Fibroblast of the aortic adventitia (primary cell): ENCODE measurements at regions not wholly inside any gene's neighbourhood (a gene's known extent, or its start where the extent isn't known, plus 50 kb on each side); places are given as distances from the start of the nearest gene placed in this dataset.
"Not testable (repeated sequence)": the region's sequence is repeated elsewhere in the genome, so short reads cannot be mapped to it uniquely, and the experiment has no call there.

Source experiments
- DNase-seq: peaks from one replicate; pipeline ENCODE4 v3.0.0-alpha.2; 2010; ENCODE audit warnings: low read depth
- H3K4me3 ChIP-seq: 2 replicates; pipeline ENCODE4 v1.5.1; 2011; ENCODE audit warnings: low read depth, mild to moderate bottlenecking, control low read depth, low read length, moderate library complexity
- TF ChIP-seq, protein P1 (sequence below): IDR thresholded peaks from 2 replicates; pipeline ENCODE4 v1.5.1; 2011; ENCODE audit warnings: mild to moderate bottlenecking, low read length, control low read depth, inconsistent platforms; ENCODE audit not compliant: insufficient read depth

DNA sequence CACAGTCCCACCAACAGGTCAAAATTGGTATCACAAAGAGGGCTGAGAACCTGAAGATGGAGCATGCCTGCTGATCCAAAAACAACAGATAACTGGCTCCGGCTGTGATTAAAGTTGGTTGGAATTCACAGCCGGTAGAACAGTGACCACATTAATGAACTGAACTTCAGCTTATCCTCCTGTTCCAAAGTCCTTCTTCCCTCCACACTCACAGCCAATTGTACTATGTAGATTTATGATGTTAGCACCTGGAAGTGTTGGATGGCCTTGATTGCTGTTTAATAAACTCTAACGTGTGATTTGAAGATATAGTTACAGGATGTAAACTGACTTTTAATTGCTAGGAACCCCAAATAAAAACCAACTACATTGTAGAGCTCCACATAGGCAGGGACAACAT is 367.3 kb upstream of the FRG2C start:
- TF ChIP-seq, protein P1, sequence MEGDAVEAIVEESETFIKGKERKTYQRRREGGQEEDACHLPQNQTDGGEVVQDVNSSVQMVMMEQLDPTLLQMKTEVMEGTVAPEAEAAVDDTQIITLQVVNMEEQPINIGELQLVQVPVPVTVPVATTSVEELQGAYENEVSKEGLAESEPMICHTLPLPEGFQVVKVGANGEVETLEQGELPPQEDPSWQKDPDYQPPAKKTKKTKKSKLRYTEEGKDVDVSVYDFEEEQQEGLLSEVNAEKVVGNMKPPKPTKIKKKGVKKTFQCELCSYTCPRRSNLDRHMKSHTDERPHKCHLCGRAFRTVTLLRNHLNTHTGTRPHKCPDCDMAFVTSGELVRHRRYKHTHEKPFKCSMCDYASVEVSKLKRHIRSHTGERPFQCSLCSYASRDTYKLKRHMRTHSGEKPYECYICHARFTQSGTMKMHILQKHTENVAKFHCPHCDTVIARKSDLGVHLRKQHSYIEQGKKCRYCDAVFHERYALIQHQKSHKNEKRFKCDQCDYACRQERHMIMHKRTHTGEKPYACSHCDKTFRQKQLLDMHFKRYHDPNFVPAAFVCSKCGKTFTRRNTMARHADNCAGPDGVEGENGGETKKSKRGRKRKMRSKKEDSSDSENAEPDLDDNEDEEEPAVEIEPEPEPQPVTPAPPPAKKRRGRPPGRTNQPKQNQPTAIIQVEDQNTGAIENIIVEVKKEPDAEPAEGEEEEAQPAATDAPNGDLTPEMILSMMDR, result no peak
- no peak overlapping the region for H3K4me3 ChIP-seq
- DNase-seq, result no peak

DNA sequence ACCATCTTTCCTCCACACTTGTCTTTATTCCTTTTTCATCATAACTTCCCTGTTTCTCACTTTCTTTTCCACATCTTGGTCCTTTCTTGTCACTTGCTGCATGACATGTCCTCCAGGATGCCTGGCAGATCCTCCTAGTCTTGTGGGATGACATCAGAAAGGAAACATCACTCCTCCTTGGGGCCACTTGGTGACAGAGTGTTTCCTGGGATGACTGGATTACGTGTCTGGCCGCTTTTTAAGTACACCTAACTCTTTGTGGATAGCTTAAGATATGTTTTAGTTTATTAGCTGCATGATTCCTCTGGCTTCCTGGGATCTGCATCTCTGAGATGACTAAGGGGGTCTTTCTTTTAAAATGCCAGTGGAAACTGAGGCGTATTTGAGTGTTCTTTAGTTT is 363.5 kb upstream of the FRG2C start:
- no peak for DNase-seq
- TF ChIP-seq, protein P1, result no peak
- no peak overlapping the region for H3K4me3 ChIP-seq

DNA sequence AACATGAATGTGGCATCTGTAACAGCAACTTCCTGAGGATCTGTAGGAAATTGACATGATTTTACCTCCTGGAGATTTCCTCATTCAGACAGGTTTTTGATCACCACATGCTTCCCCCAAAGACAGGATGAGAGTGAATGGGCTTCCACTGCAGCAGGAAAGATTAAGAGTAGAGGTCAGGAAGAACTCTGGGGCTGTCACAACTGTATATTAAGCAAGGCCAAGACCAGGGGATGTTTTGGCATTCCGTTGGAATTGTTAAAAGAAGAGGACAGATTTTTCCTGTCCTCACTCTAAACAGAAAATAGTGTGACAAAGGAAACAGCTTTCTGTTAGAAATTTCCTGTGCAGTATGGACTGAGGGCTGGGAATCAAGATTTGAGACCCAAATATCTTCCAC is 363.1 kb upstream of the FRG2C start:
- H3K4me3 ChIP-seq, DNase-seq: not testable (repeated sequence)

DNA sequence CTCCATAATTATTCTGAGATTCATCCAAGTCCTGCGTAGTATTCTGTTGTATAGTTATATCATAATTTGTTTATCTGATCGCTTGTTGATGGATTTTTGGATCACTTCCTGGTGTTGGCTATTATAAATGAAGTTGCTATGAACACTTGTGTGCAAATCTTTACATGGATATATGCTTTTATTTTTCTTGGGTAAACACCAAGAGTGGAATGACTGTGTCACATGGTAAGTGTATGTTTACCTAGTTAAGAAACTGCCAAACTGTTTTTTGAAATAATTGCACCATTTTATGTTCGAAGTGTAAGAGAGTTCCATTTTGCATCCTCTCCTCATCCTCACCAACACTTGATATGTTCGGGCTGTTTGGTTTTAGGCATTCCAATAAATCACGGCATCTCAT is 360.4 kb upstream of the FRG2C start:
- TF ChIP-seq, protein P1, result no peak
- DNase-seq, result no peak
- H3K4me3 ChIP-seq, result no peak overlapping the region

DNA sequence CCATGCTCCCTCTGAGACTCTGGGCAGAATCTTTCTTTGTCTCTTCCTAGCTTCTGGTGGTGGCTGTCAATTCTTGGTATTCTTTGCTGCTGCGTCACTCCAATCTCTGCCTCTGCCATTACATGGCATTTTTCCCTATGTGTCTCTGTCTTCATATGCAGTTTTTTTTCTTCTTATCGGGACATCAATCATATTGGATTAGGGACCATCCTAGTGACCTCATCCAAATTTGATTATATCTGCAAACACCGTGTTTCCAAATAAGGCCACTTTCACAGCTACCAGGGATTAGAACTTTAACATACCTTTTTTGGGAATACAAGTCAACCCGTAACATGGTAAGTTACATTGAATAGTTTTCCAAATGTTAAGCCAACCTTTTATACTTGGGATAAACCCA is 358.2 kb upstream of the FRG2C start:
- TF ChIP-seq, protein P1, result no peak
- no peak overlapping the region for H3K4me3 ChIP-seq
- no peak for DNase-seq

DNA sequence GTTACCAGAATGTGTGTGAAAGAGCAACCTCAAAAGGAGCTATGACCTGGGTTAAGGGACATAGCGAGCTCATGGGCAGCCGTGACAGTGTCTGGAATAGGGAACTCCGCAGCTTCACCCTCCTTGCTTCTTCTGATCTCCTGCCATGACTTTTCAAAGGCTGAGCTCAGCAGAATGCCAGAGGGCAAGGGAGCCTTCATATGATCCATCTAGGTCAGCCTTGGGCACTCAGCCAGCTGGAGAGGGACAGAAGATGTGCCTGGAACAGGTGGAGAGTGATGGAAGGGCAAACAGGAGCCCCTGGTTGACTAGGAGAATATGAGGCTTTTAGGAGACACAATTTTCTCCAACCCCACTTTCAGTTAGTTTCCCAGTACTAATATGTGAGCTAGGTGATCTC is 352.8 kb upstream of the FRG2C start:
- not testable (repeated sequence) for H3K4me3 ChIP-seq, DNase-seq

DNA sequence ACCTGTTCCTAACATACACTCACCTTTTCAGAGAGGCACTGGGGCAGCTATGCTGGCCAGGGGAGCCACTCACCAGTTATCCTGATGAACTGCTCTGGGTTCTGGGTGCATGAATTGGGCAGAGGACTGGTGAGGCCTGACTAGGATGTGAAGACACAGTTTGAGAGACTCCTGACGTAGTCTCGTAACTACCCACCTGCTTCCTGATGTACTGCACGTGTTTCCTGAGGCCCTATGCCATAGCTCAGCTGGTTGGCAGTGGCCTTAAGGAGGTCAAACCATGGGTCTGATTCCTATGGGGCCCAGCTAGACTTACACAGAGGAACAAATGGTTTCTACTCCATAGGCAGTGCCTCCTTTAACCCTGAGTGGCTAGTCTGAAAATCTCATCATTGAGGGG is 351.7 kb upstream of the FRG2C start:
- not testable (repeated sequence) for H3K4me3 ChIP-seq, DNase-seq

DNA sequence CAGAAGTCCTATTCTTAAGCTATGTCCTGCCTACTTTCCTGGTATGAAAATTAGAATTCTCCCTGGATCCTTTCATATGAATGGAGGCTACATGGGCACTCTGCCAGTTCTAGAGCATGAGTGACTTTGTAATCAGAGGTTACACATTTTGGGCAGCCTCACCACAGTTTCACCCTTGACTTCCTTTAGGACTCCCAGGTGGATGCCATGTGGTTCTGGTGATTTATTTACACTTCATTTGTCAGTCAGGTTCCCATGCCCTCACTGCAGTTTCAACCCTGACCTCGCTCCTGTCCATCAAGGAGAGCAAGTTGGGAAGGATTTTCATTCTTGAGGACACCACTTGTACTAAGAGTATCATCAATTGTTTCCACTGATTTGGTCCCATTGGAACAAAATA is 344.4 kb upstream of the FRG2C start:
- H3K4me3 ChIP-seq, DNase-seq: not testable (repeated sequence)

DNA sequence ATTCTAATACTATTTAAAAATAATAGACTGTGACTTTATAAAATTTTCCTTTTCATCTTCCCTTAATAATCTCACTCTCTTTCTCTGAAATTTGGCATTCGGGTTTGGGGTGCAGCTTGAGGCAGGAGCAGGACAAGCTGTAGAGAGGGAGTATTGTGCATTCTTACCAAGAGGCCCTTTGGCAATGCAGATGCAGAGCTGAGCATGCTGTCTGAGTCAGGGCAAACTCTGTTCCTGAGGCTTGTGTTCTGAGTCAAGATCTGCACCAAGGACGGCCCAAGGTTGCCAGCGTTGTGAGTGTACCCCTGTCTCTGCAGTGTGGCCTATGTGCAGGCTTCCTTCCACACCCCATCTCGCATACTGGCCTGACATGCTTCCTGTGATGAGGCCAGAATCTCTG is 343.8 kb upstream of the FRG2C start:
- TF ChIP-seq, protein P1, result no peak
- DNase-seq, result no peak
- no peak overlapping the region for H3K4me3 ChIP-seq
